Osteocyte (in vitro differentiated cells): ENCODE measurements at regions not wholly inside any gene's neighbourhood (a gene's known extent, or its start where the extent isn't known, plus 50 kb on each side); places are given as distances from the start of the nearest gene placed in this dataset.

ENCODE experiments used
- DNase-seq: peaks from one replicate; pipeline ENCODE4 v3.0.0; 2021; ENCODE audit warnings: mixed read lengths; ENCODE audit not compliant: unreplicated experiment; ENCODE audit errors: extremely low spot score
- H3K27ac Mint-ChIP-seq: one replicate; pipeline ENCODE4 v1.8.0; 2021; ENCODE audit warnings: mild to moderate bottlenecking, mixed read lengths; ENCODE audit not compliant: unreplicated experiment
- H3K27me3 Mint-ChIP-seq: one replicate; pipeline ENCODE4 v1.8.0; 2021; ENCODE audit warnings: mixed read lengths; ENCODE audit not compliant: unreplicated experiment
- H3K36me3 Mint-ChIP-seq: one replicate; pipeline ENCODE4 v1.8.0; 2021; ENCODE audit warnings: mixed read lengths; ENCODE audit not compliant: unreplicated experiment
- H3K4me1 Mint-ChIP-seq: one replicate; pipeline ENCODE4 v1.8.0; 2021; ENCODE audit warnings: mixed read lengths; ENCODE audit not compliant: unreplicated experiment
- H3K4me3 Mint-ChIP-seq: one replicate; pipeline ENCODE4 v1.8.0; 2021; ENCODE audit warnings: mild to moderate bottlenecking, moderate library complexity, mixed read lengths; ENCODE audit not compliant: unreplicated experiment
- H3K9me3 Mint-ChIP-seq: one replicate; pipeline ENCODE4 v1.8.0; 2021; ENCODE audit warnings: mixed read lengths; ENCODE audit not compliant: unreplicated experiment
- CTCF ChIP-seq: fragments of 200-600 bp; sonication (generic); IDR thresholded peaks from 2 replicates; pipeline ENCODE4 v1.5.0; 2021; ENCODE audit warnings: antibody characterized with exemption, mild to moderate bottlenecking, moderate library complexity

DNA sequence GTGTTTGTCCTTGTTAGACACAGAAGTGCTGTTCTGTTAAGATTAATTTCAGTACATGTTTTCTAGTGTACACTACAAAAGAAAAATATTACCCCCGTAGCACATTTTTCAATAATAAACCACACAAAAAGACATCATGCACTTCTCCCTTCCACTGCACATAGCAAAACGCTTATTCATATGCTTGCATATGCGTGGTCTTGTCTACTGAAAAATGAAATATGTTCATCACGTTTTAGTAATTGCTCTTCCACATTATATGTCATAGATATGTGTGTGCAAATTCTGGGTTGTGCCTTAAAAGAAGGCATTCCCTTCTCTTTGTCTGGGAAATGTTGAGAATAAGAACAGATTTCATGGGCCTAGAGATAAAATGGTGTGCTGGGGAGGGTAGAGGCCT is 353.9 kb downstream of the NSUN3 start:
- Mint-ChIP-seq H3K36me3 (no peaks in the 10 kb centered on the region), H3K27ac (no peak overlapping the region), H3K27me3 (peaks cover 2% of the 10 kb centered on the region), H3K9me3 (no peaks in the 10 kb centered on the region), H3K4me1 (peaks cover 17% of the 10 kb centered on the region), H3K4me3 (no peak overlapping the region)
- no peak for TF ChIP-seq CTCF
- no peak for DNase-seq

- Mint-ChIP-seq H3K27ac (no peak overlapping the region), H3K27me3 (peaks cover 2% of the 10 kb centered on the region), H3K4me3 (no peak overlapping the region), H3K4me1 (peaks cover 29% of the 10 kb centered on the region), H3K9me3 (no peaks in the 10 kb centered on the region), H3K36me3 (no peaks in the 10 kb centered on the region)
- no peak for TF ChIP-seq CTCF
- no peak for DNase-seq
Observed at GRCh38 chr3:94417963-94418455, 355.1 kb downstream of the NSUN3 start.

DNA sequence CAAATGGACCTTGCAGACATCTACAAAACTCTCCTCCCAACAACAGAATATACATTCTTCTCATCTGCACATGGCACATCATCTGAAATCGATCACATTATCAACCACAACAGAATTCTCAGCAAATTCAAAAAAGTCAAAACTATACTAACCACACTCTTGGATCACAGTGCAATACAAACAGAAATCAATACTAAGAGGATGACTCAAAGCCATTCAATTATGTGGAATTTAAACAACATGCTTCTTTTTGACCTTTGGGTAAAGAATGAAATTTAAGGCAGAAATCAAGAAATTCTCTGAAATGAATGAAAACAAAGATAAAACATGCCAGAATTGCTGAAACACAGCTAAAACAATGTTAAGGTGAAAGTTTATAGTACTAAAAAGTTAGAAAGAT is 358.1 kb downstream of the NSUN3 start:
- no peak for DNase-seq
- H3K9me3 Mint-ChIP-seq, result peaks cover 4% of the 10 kb centered on the region
- H3K4me1 Mint-ChIP-seq, result peaks cover 24% of the 10 kb centered on the region
- no peak for TF ChIP-seq CTCF
- H3K36me3 Mint-ChIP-seq, result no peaks in the 10 kb centered on the region
- H3K27ac Mint-ChIP-seq, result no peak overlapping the region
- no peak overlapping the region for H3K4me3 Mint-ChIP-seq
- H3K27me3 Mint-ChIP-seq, result peaks cover 2% of the 10 kb centered on the region

- Mint-ChIP-seq H3K27me3 (peaks cover 1% of the 10 kb centered on the region), H3K36me3 (no peaks in the 10 kb centered on the region), H3K4me3 (no peak overlapping the region), H3K4me1 (peaks cover 24% of the 10 kb centered on the region), H3K27ac (no peak overlapping the region), H3K9me3 (peaks cover 4% of the 10 kb centered on the region)
- DNase-seq, result no peak
- TF ChIP-seq CTCF, result no peak
Observed at GRCh38 chr3:94423578-94423977, 360.7 kb downstream of the NSUN3 start.

- Mint-ChIP-seq H3K9me3 (no peaks in the 10 kb centered on the region), H3K4me1 (peaks cover 17% of the 10 kb centered on the region), H3K27me3 (no peaks in the 10 kb centered on the region), H3K4me3 (no peak overlapping the region), H3K36me3 (no peaks in the 10 kb centered on the region), H3K27ac (no peak overlapping the region)
- DNase-seq, result no peak
- no peak for TF ChIP-seq CTCF
Observed at GRCh38 chr3:94429517-94429916, 366.7 kb downstream of the NSUN3 start.
